Common myeloid progenitor, CD34-positive (primary cell): ENCODE measurements at regions not wholly inside any gene's neighbourhood (a gene's known extent, or its start where the extent isn't known, plus 50 kb on each side); places are given as distances from the start of the nearest gene placed in this dataset.
"Not testable (repeated sequence)": the region's sequence is repeated elsewhere in the genome, so short reads cannot be mapped to it uniquely, and the experiment has no call there.

Source experiments
- CTCF ChIA-PET: fragments of 350-600 bp; sonication (Branson Sonifier 250); formaldehyde crosslinking; loops from one replicate; lab custom pipeline; 2021; ENCODE audit warnings: antibody characterized with exemption; lab: Charles Lee
- POLR2A ChIA-PET: fragments of 350-600 bp; sonication (Branson Sonifier 250); formaldehyde crosslinking; loops from one replicate; lab custom pipeline; 2021; ENCODE audit warnings: antibody characterized with exemption; lab: Charles Lee
- DNase-seq, 3 donors: peaks; one replicate each; pipeline versions ENCODE4 v3.0.0 to v3.0.0-alpha.2; 2013
- H3K27ac ChIP-seq, 2 experiments: 1 replicate in 1 of 2; 2 replicates in 1 of 2; pipeline ENCODE4 v1.7.0; 2013; ENCODE audit warnings: inconsistent platforms in 2 of 2, low read length in 2 of 2, mild to moderate bottlenecking in 2 of 2, low read depth in 1 of 2, moderate library complexity in 1 of 2; ENCODE audit not compliant: severe bottlenecking in 2 of 2, insufficient read depth in 1 of 2, poor library complexity in 1 of 2
- H3K27me3 ChIP-seq, 5 experiments: replicated peaks in 2 of 5; 1 replicate in 3 of 5; 2 replicates in 2 of 5; pipeline versions ENCODE4 v1.6.1 to v1.7.0; 2013; ENCODE audit warnings: low read length in 4 of 5, mild to moderate bottlenecking in 2 of 5, moderate library complexity in 2 of 5, inconsistent platforms in 1 of 5; ENCODE audit not compliant: insufficient read depth in 5 of 5, control insufficient read depth in 4 of 5
- H3K36me3 ChIP-seq, 4 experiments: 1 replicate in 2 of 4; 2 replicates in 2 of 4; pipeline versions ENCODE4 v1.6.1 to v1.7.0; 2013; ENCODE audit warnings: low read length in 3 of 4, control low read depth in 1 of 4, mild to moderate bottlenecking in 1 of 4; ENCODE audit not compliant: control insufficient read depth in 4 of 4, insufficient read depth in 4 of 4
- H3K4me1 ChIP-seq, 4 experiments: 1 replicate in 3 of 4; 2 replicates in 1 of 4; pipeline versions ENCODE4 v1.6.1 to v1.7.1; 2013; ENCODE audit warnings: low read length in 3 of 4, mild to moderate bottlenecking in 3 of 4, control low read depth in 1 of 4, inconsistent platforms in 1 of 4, moderate library complexity in 1 of 4; ENCODE audit not compliant: control insufficient read depth in 4 of 4, insufficient read depth in 4 of 4; ENCODE audit errors: control extremely low read depth in 1 of 4
- H3K4me3 ChIP-seq, 7 experiments: 1 replicate in 4 of 7; 2 replicates in 3 of 7; pipeline versions ENCODE4 v1.5.1 to v1.7.0; 2013; ENCODE audit warnings: mild to moderate bottlenecking in 7 of 7, low read length in 6 of 7, moderate library complexity in 6 of 7, inconsistent platforms in 2 of 7, low read depth in 2 of 7, control low read depth in 1 of 7; ENCODE audit not compliant: insufficient read depth in 4 of 7, control insufficient read depth in 1 of 7; ENCODE audit errors: extremely low read depth in 1 of 7
- H3K9me3 ChIP-seq, 5 experiments: 1 replicate in 4 of 5; 2 replicates in 1 of 5; pipeline versions ENCODE4 v1.6.1 to v1.7.1; 2013; ENCODE audit warnings: low read length in 4 of 5, mild to moderate bottlenecking in 2 of 5, inconsistent platforms in 1 of 5, low read depth in 1 of 5, moderate library complexity in 1 of 5; ENCODE audit not compliant: control insufficient read depth in 4 of 5, insufficient read depth in 2 of 5; ENCODE audit errors: control extremely low read depth in 1 of 5
- WGBS: methylation state at CpG from one replicate; pipeline ENCODE4 v1.1.5; 2013; ENCODE audit not compliant: insufficient coverage; 5-methylcytosine and 5-hydroxymethylcytosine counted together

- H3K9me3 ChIP-seq = no peaks in the 10 kb centered on the region
- 95% methylated on average over 2 of the region's 4 CpGs for WGBS
- no peak for DNase-seq
- H3K27me3 ChIP-seq = no peaks in the 10 kb centered on the region
- H3K36me3 ChIP-seq = no peaks in the 10 kb centered on the region
- H3K4me1 ChIP-seq = peaks cover 0 to 3% (median 2%) of the 10 kb centered on the region in 4 experiments
- no peak overlapping the region for H3K27ac ChIP-seq
- ChIA-PET POLR2A (no interaction called here), CTCF (no interaction called here)
- H3K4me3 ChIP-seq = no peak overlapping the region
Observed at GRCh38 chr13:75968103-75968838, 332.1 kb downstream of the LMO7 start.

DNA sequence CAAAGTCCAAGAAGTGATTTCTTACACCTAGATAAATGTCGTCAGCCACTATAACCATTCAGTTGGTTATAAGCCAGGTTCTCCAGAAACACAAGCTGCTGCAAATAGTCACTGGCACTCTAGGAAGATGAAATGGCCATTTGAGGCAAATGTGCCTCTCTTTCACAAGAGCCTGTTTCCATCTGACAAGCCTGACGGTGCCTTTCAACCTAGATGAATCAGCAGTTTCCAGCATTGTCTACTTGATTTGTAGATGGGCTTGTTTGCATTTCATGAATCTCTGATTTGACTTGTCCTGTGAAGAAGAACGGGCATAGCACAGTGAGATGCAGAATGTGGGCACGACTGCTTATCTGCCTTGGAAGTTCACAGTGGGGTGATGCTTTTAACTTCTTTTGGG, 327.2 kb downstream of the LMO7 start:
- Histone ChIP-seq H3K27me3 (no peaks in the 10 kb centered on the region), H3K4me1 (peaks cover 0 to 10% (median 2%) of the 10 kb centered on the region in 4 experiments), H3K9me3 (no peaks in the 10 kb centered on the region), H3K4me3 (no peak overlapping the region), H3K36me3 (no peaks in the 10 kb centered on the region), H3K27ac (no peak overlapping the region)
- POLR2A ChIA-PET = no interaction called here
- CTCF ChIA-PET = no interaction called here
- DNase-seq = peak; percentile 32 to 88 (median 84)
- WGBS = 0% methylated on average over 2 of the region's 4 CpGs

GRCh38 chr13:75961911-75962310, 325.8 kb downstream of the LMO7 start:
- Histone ChIP-seq H3K27me3 (no peaks in the 10 kb centered on the region), H3K4me3 (no peak overlapping the region), H3K36me3 (no peaks in the 10 kb centered on the region), H3K27ac (no peak overlapping the region), H3K9me3 (no peaks in the 10 kb centered on the region), H3K4me1 (peaks cover 0 to 10% (median 2%) of the 10 kb centered on the region in 4 experiments)
- no CpG with 5 or more reads among the region's 2 CpGs for WGBS
- POLR2A ChIA-PET = no interaction called here
- DNase-seq = peak in 1 of 3 donors; percentile 13
- CTCF ChIA-PET = interaction anchor here (0.9 kb wide), 1 partner anchor 9 kb away, joined by 3 read pairs; no protein-coding TSS in a partner anchor

GRCh38 chr13:75960538-75960994, 324.4 kb downstream of the LMO7 start:
- no CpG with 5 or more reads among the region's 1 CpG for WGBS
- CTCF ChIA-PET = no interaction called here
- peak in 2 of 3 donors; percentile 55 to 69 for DNase-seq
- H3K4me1 ChIP-seq = peaks cover 0 to 10% (median 2%) of the 10 kb centered on the region in 4 experiments
- H3K36me3 ChIP-seq = no peaks in the 10 kb centered on the region
- H3K27ac ChIP-seq = no peak overlapping the region
- POLR2A ChIA-PET = no interaction called here
- no peaks in the 10 kb centered on the region for H3K27me3 ChIP-seq
- H3K4me3 ChIP-seq = no peak overlapping the region
- H3K9me3 ChIP-seq = no peaks in the 10 kb centered on the region

- peak in 1 of 3 donors; percentile 15 for DNase-seq
- 3% methylated on average over 2 of the region's 3 CpGs for WGBS
- ChIA-PET CTCF (no interaction called here), POLR2A (no interaction called here)
- H3K27me3 ChIP-seq = no peaks in the 10 kb centered on the region
- no peaks in the 10 kb centered on the region for H3K36me3 ChIP-seq
- no peak overlapping the region for H3K27ac ChIP-seq
- peaks cover 0 to 10% (median 2%) of the 10 kb centered on the region in 4 experiments for H3K4me1 ChIP-seq
- no peak overlapping the region for H3K4me3 ChIP-seq
- H3K9me3 ChIP-seq = no peaks in the 10 kb centered on the region
Observed at GRCh38 chr13:75959861-75960481, 323.8 kb downstream of the LMO7 start.

DNA sequence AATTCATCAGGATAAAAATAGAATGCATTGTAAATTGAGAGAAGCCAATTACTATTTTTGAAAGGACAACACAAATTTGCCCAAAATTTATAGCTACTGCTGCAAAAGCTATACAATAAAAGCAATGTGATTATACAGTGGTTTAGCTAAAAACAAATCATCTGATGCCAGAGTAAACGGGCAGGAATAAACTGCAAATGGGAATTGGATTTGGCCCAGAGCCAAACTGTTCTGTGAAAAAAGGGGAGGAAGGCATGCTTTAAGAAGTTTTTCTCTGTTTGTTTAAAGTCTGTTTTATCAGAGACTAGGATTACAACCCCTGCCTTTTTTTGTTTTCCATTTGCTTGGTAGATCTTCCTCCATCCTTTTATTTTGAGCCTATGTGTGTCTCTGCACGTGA, 317.5 kb downstream of the LMO7 start:
- WGBS = 91% methylated on average over 1 of the region's 2 CpGs
- H3K9me3 ChIP-seq, H3K4me3 ChIP-seq, H3K27ac ChIP-seq, H3K27me3 ChIP-seq, POLR2A ChIA-PET, H3K36me3 ChIP-seq, CTCF ChIA-PET, H3K4me1 ChIP-seq, DNase-seq: not testable (repeated sequence)

DNA sequence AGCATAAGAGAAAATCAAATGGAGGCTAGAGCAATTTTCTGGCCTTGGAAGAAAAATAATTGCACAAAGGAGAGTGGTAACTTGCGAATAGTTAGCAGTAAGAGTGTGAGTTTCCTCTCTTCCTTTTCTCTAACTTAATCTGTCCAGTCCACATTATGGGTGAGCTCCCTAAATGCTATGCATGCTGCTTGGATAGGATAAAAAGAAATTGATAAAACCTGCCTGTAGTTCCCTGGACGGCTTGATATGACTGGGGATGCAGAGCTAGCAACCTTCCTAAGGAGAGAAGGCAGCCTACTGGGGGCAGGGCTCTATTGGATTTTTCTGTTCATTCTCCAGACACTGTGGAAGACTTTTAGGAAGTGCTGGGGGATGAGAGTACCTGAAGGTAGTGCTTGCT, 311.3 kb downstream of the LMO7 start:
- Histone ChIP-seq H3K4me1 (no peaks in the 10 kb centered on the region), H3K27me3 (no peaks in the 10 kb centered on the region), H3K27ac (no peak overlapping the region), H3K9me3 (peaks cover 0 to 2% (median 0%) of the 10 kb centered on the region in 5 experiments), H3K36me3 (no peaks in the 10 kb centered on the region), H3K4me3 (no peak overlapping the region)
- no peak for DNase-seq
- WGBS = no CpG with 5 or more reads among the region's 2 CpGs
- CTCF ChIA-PET = no interaction called here
- POLR2A ChIA-PET = no interaction called here
